B cell (primary cell): ENCODE measurements at regions not wholly inside any gene's neighbourhood (a gene's known extent, or its start where the extent isn't known, plus 50 kb on each side); places are given as distances from the start of the nearest gene placed in this dataset.
A peak's percentile ranks its signal among the peaks of the same experiment; 100 is the strongest.

Experiments used
- ATAC-seq: fragments of 200-7000 bp; cut with Tn5 transposase; one replicate; pipeline ENCODE4 v1.10.0; 2021; ENCODE audit warnings: low read depth, mild to moderate bottlenecking, moderate number of reproducible peaks, moderate library complexity
- CTCF ChIA-PET: fragments of 350-600 bp; sonication (Branson Sonifier 250); formaldehyde crosslinking; loops from one replicate; lab custom pipeline; 2021; ENCODE audit warnings: antibody characterized with exemption, inconsistent platforms; lab: Charles Lee
- POLR2A ChIA-PET: fragments of 350-600 bp; sonication (Branson Sonifier 250); formaldehyde crosslinking; loops from one replicate; lab custom pipeline; 2021; ENCODE audit warnings: antibody characterized with exemption; lab: Charles Lee
- DNase-seq: peaks from one replicate; pipeline ENCODE4 v3.0.0; 2013
- H2AFZ ChIP-seq: 2 replicates; pipeline ENCODE4 v1.6.1; 2012; ENCODE audit warnings: mild to moderate bottlenecking, low read depth, low read length; ENCODE audit not compliant: insufficient read depth, poor library complexity, severe bottlenecking
- H3K27ac ChIP-seq, 2 donors: 1 replicate in 1 of 2; 2 replicates in 1 of 2; pipeline ENCODE4 v1.5.1; 2012 to 2013; ENCODE audit warnings: low read length in 2 of 2, mild to moderate bottlenecking in 2 of 2, moderate library complexity in 1 of 2
- H3K27me3 ChIP-seq, 4 experiments: fragments of 200-600 bp in 1 of 4; sonication (generic) in 1 of 4; replicated peaks in 1 of 4; 1 replicate in 2 of 4; 2 replicates in 2 of 4; pipeline versions ENCODE4 v1.6.1 to v1.7.0; 2013 to 2016; ENCODE audit warnings: low read length in 3 of 4, mild to moderate bottlenecking in 2 of 4, mixed read lengths in 1 of 4, moderate library complexity in 1 of 4; ENCODE audit not compliant: insufficient read depth in 4 of 4, control insufficient read depth in 3 of 4; ENCODE audit errors: control extremely low read depth in 1 of 4
- H3K36me3 ChIP-seq, 2 experiments: replicated peaks in 1 of 2; 1 replicate in 1 of 2; 2 replicates in 1 of 2; pipeline versions ENCODE4 v1.6.1 to v1.7.1; 2013; ENCODE audit warnings: low read length in 1 of 2; ENCODE audit not compliant: insufficient read depth in 2 of 2, control insufficient read depth in 1 of 2; ENCODE audit errors: control extremely low read depth in 1 of 2, extremely low read depth in 1 of 2
- H3K4me1 ChIP-seq, 2 donors: fragments of 200-600 bp in 1 of 2; sonication (generic) in 1 of 2; 1 replicate in 1 of 2; 2 replicates in 1 of 2; pipeline versions ENCODE4 v1.5.1 to v1.6.1; 2013 to 2017; ENCODE audit warnings: low read length in 2 of 2; ENCODE audit not compliant: control insufficient read depth in 2 of 2, insufficient read depth in 2 of 2
- H3K4me2 ChIP-seq: replicated peaks from 2 replicates; pipeline ENCODE3; 2012; ENCODE audit warnings: mild to moderate bottlenecking, low read depth, low read length; ENCODE audit not compliant: poor library complexity, severe bottlenecking
- H3K4me3 ChIP-seq, 5 experiments: fragments of 200-600 bp in 1 of 5; sonication (generic) in 1 of 5; 1 replicate in 3 of 5; 2 replicates in 2 of 5; pipeline versions ENCODE4 v1.5.1 to v1.7.0; 2011 to 2016; ENCODE audit warnings: low read length in 4 of 5, mild to moderate bottlenecking in 4 of 5, low read depth in 2 of 5, control low read depth in 1 of 5, moderate library complexity in 1 of 5; ENCODE audit not compliant: insufficient read depth in 1 of 5; ENCODE audit errors: control extremely low read depth in 1 of 5, extremely low read depth in 1 of 5
- H3K79me2 ChIP-seq: fragments of 200-600 bp; sonication (generic); one replicate; pipeline ENCODE4 v1.6.0; 2016; ENCODE audit warnings: low read length; ENCODE audit not compliant: control insufficient read depth, insufficient read depth
- H3K9ac ChIP-seq: fragments of 200-600 bp; sonication (generic); 2 replicates; pipeline ENCODE4 v1.6.1; 2017; ENCODE audit warnings: mild to moderate bottlenecking, low read length, moderate library complexity
- H3K9me3 ChIP-seq, 3 donors: one replicate each; pipeline versions ENCODE4 v1.6.1 to v1.7.1; 2013; ENCODE audit warnings: low read length in 2 of 3; ENCODE audit not compliant: control insufficient read depth in 2 of 3, insufficient read depth in 1 of 3; ENCODE audit errors: control extremely low read depth in 1 of 3
- H4K20me1 ChIP-seq: 2 replicates; pipeline ENCODE4 v1.6.0; 2012; ENCODE audit warnings: mild to moderate bottlenecking, low read length; ENCODE audit not compliant: insufficient read depth, control insufficient read depth, poor library complexity, severe bottlenecking
- H3K27ac Mint-ChIP-seq: one replicate; pipeline ENCODE4 v1.8.0; 2021; ENCODE audit warnings: mixed read lengths
- H3K27me3 Mint-ChIP-seq: one replicate; pipeline ENCODE4 v1.8.0; 2021; ENCODE audit warnings: mixed read lengths
- H3K4me1 Mint-ChIP-seq: one replicate; pipeline ENCODE4 v1.8.0; 2021; ENCODE audit warnings: mixed read lengths
- H3K4me3 Mint-ChIP-seq: one replicate; pipeline ENCODE4 v1.8.0; 2021; ENCODE audit warnings: mixed read lengths
- H3K9me3 Mint-ChIP-seq: one replicate; pipeline ENCODE4 v1.8.0; 2022; ENCODE audit warnings: mixed read lengths; ENCODE audit not compliant: insufficient read depth
- CTCF ChIP-seq: fragments of 200-600 bp; IDR thresholded peaks from one replicate; pipeline ENCODE4 v1.8.0; 2022; ENCODE audit warnings: antibody characterized with exemption, mild to moderate bottlenecking
- EZH2 ChIP-seq: IDR thresholded peaks from 2 replicates; pipeline ENCODE4 v1.6.1; 2012; ENCODE audit warnings: borderline replicate concordance, low read depth, mild to moderate bottlenecking, moderate library complexity, low read length; ENCODE audit not compliant: insufficient read depth, poor library complexity, severe bottlenecking
- WGBS: methylation state at CpG from one replicate; pipeline ENCODE4 v1.1.5; 2013; ENCODE audit warnings: missing lambda C conversion rate; ENCODE audit not compliant: insufficient coverage; 5-methylcytosine and 5-hydroxymethylcytosine counted together
- intact Hi-C: fragments of 100-400 bp; cut with micrococcal nuclease; formaldehyde crosslinking; loops from one replicate; pipeline ENCODE4 v1.10.0; 2022

- 100% methylated on average over 3 of the region's 7 CpGs for WGBS
- ChIA-PET CTCF (interaction anchor here (1.2 kb wide), 1 partner anchor 62 kb away, joined by 3 read pairs; no protein-coding TSS in a partner anchor), POLR2A (interaction anchor here (2.7 kb wide), 1 partner anchor 9 kb away, joined by 14 read pairs; no protein-coding TSS in a partner anchor)
- no peaks in the 10 kb centered on the region for H3K36me3 ChIP-seq
- no peak for ATAC-seq
- H3K79me2 ChIP-seq: no peaks in the 10 kb centered on the region
- no peak for DNase-seq
- intact Hi-C loops: loop anchor here (5.0 to 10.0 kb wide), 3 partner anchors 63 to 376 kb away; no protein-coding TSS in a partner anchor
- Mint-ChIP-seq H3K27me3 (no peaks in the 10 kb centered on the region), H3K9me3 (no peaks in the 10 kb centered on the region), H3K4me1 (peaks cover 79% of the 10 kb centered on the region), H3K4me3 (peak overlapping the region; percentile 44), H3K27ac (no peak overlapping the region)
- no peaks in the 10 kb centered on the region for H4K20me1 ChIP-seq
- H3K4me1 ChIP-seq: peaks cover 70 to 79% of the 10 kb centered on the region in 2 donors
- no peak for TF ChIP-seq EZH2
- no peak for TF ChIP-seq CTCF
- H3K4me3 ChIP-seq: no peak overlapping the region
- peak overlapping the region; percentile 77 for H3K4me2 ChIP-seq
- no peak overlapping the region for H3K9ac ChIP-seq
- H3K27me3 ChIP-seq: no peaks in the 10 kb centered on the region
- H3K27ac ChIP-seq: no peak overlapping the region
- H3K9me3 ChIP-seq: peaks cover 0 to 6% (median 0%) of the 10 kb centered on the region in 3 donors
- no peak overlapping the region for H2AFZ ChIP-seq
These were observed 162.9 kb upstream of the TLE3 start for GRCh38 chr15:70260580-70260979.
